Ishikawa (cell line): ENCODE measurements at regions not wholly inside any gene's neighbourhood (a gene's known extent, or its start where the extent isn't known, plus 50 kb on each side); places are given as distances from the start of the nearest gene placed in this dataset.

Experiments used
- CEBPB ChIP-seq: IDR thresholded peaks from 2 replicates; pipeline ENCODE4 v1.6.1; 2012
- CREB1 ChIP-seq: IDR thresholded peaks from 2 replicates; pipeline ENCODE4 v1.6.1; 2012; ENCODE audit warnings: low read depth
- EGR1 ChIP-seq: IDR thresholded peaks from 2 replicates; pipeline ENCODE4 v1.6.1; 2012
- EP300 ChIP-seq: IDR thresholded peaks from 2 replicates; pipeline ENCODE4 v1.6.1; 2012; ENCODE audit warnings: borderline replicate concordance
- FOXM1 ChIP-seq: IDR thresholded peaks from 2 replicates; pipeline ENCODE4 v1.6.1; 2012; ENCODE audit warnings: low read depth, borderline replicate concordance
- MAX ChIP-seq: IDR thresholded peaks from 2 replicates; pipeline ENCODE4 v1.6.1; 2012
- NFIC ChIP-seq: IDR thresholded peaks from 2 replicates; pipeline ENCODE4 v1.6.1; 2012
- RAD21 ChIP-seq: IDR thresholded peaks from 2 replicates; pipeline ENCODE4 v1.6.1; 2012; ENCODE audit warnings: low read depth
- REST ChIP-seq: IDR thresholded peaks from 2 replicates; pipeline ENCODE4 v1.6.1; 2012; ENCODE audit warnings: low read depth, mild to moderate bottlenecking
- TAF1 ChIP-seq: IDR thresholded peaks from 2 replicates; pipeline ENCODE4 v1.6.1; 2012; ENCODE audit warnings: low read depth, mild to moderate bottlenecking
- TCF12 ChIP-seq: IDR thresholded peaks from 2 replicates; pipeline ENCODE4 v1.6.1; 2012; ENCODE audit warnings: low read depth
- TEAD4 ChIP-seq: IDR thresholded peaks from 2 replicates; pipeline ENCODE4 v1.6.1; 2012
- USF1 ChIP-seq: IDR thresholded peaks from 2 replicates; pipeline ENCODE4 v1.6.1; 2012
- YY1 ChIP-seq: IDR thresholded peaks from 2 replicates; pipeline ENCODE4 v1.6.1; 2012; ENCODE audit warnings: low read depth
- ZBTB7A ChIP-seq: IDR thresholded peaks from 2 replicates; pipeline ENCODE4 v1.6.1; 2012; ENCODE audit warnings: low read depth

GRCh38 chr10:47196691-47197090, 103.3 kb upstream of the GDF10 start:
- TF ChIP-seq FOXM1 = no peak
- no peak for TF ChIP-seq ZBTB7A
- no peak for TF ChIP-seq MAX
- TF ChIP-seq TEAD4 = no peak

- TF ChIP-seq EGR1 (no peak), ZBTB7A (no peak), TEAD4 (no peak), TAF1 (no peak), REST (no peak), MAX (no peak), CREB1 (no peak), RAD21 (no peak), YY1 (no peak), NFIC (no peak), USF1 (no peak), EP300 (no peak), FOXM1 (no peak)
These were observed 101.8 kb upstream of the GDF10 start for GRCh38 chr10:47198221-47198620.

GRCh38 chr10:47205192-47205591, 94.8 kb upstream of the GDF10 start:
- TF ChIP-seq REST = no peak
- no peak for TF ChIP-seq EP300
- no peak for TF ChIP-seq TAF1
- no peak for TF ChIP-seq YY1
- TF ChIP-seq CREB1 = no peak
- no peak for TF ChIP-seq TCF12
- TF ChIP-seq NFIC = no peak
- TF ChIP-seq EGR1 = no peak
- TF ChIP-seq TEAD4 = no peak
- no peak for TF ChIP-seq ZBTB7A
- no peak for TF ChIP-seq MAX
- TF ChIP-seq USF1 = no peak
- no peak for TF ChIP-seq FOXM1
- TF ChIP-seq RAD21 = no peak
- TF ChIP-seq CEBPB = no peak

- TF ChIP-seq REST (no peak), MAX (no peak), RAD21 (no peak), CEBPB (no peak), EGR1 (no peak), TEAD4 (no peak), EP300 (no peak), CREB1 (no peak), NFIC (no peak), TAF1 (no peak), USF1 (no peak), ZBTB7A (no peak), FOXM1 (no peak), TCF12 (no peak), YY1 (no peak)
These were observed 93.3 kb upstream of the GDF10 start for GRCh38 chr10:47206449-47207280.
